IPS-20b (cell line): ENCODE measurements at regions not wholly inside any gene's neighbourhood (a gene's known extent, or its start where the extent isn't known, plus 50 kb on each side); places are given as distances from the start of the nearest gene placed in this dataset.

Experiments
- H3K27ac ChIP-seq: one replicate; pipeline ENCODE4 v1.5.1; 2013; ENCODE audit warnings: low read length
- H3K27me3 ChIP-seq: 2 replicates; pipeline ENCODE4 v1.6.1; 2013; ENCODE audit warnings: mild to moderate bottlenecking, low read length, inconsistent platforms; ENCODE audit not compliant: insufficient read depth
- H3K36me3 ChIP-seq: 2 replicates; pipeline ENCODE4 v1.6.1; 2013; ENCODE audit warnings: low read depth, mild to moderate bottlenecking, inconsistent platforms, low read length, moderate library complexity; ENCODE audit not compliant: insufficient read depth
- H3K4me1 ChIP-seq: 2 replicates; pipeline ENCODE4 v1.6.1; 2013; ENCODE audit warnings: mild to moderate bottlenecking, control low read depth, inconsistent platforms, low read length, moderate library complexity; ENCODE audit not compliant: insufficient read depth
- H3K4me3 ChIP-seq: 2 replicates; pipeline ENCODE4 v1.5.1; 2013; ENCODE audit warnings: mild to moderate bottlenecking, low read length, inconsistent platforms
- H3K9ac ChIP-seq: 2 replicates; pipeline ENCODE4 v1.6.1; 2013; ENCODE audit warnings: low read depth, mild to moderate bottlenecking, inconsistent platforms, low read length, moderate library complexity
- H3K9me3 ChIP-seq: 2 replicates; pipeline ENCODE4 v1.6.1; 2013; ENCODE audit warnings: mild to moderate bottlenecking, low read depth, low read length, inconsistent platforms; ENCODE audit not compliant: insufficient read depth

DNA sequence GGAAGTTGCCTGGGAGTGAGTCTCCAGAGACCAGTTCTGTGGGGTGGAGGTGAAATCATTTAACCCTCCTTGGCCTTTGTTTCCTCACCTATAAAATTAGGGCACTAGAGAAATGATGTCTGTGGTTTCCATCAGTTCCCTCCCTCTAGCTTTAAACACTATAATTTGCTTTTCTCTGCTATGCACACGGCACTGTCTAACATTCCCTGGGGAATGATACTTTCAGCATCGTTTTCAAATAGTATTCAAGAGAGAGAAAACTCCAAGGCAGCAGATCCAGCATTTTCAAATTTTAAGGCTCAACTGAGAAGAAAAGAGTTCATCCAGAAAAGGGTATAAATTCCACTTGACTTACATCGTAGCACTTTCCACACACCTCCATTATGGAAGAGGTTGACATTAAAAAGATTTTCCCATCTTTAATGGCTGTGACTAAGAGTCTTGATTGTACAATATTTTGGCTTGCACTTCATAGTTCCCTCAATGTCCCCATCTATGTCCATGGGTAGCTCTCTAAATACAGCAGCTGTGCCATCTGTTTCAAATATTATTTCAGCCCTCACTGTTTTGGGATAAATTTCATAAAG, 137.7 kb upstream of the ZPLD1 start:
- H3K4me3 ChIP-seq, result no peak overlapping the region
- no peak overlapping the region for H3K9ac ChIP-seq
- H3K36me3 ChIP-seq, result no peaks in the 10 kb centered on the region
- no peaks in the 10 kb centered on the region; the same call in 1 of the 2 replicates for H3K9me3 ChIP-seq
- H3K27me3 ChIP-seq, result no peaks in the 10 kb centered on the region
- no peaks in the 10 kb centered on the region; the same call in 1 of the 2 replicates for H3K4me1 ChIP-seq
- H3K27ac ChIP-seq, result no peak overlapping the region

DNA sequence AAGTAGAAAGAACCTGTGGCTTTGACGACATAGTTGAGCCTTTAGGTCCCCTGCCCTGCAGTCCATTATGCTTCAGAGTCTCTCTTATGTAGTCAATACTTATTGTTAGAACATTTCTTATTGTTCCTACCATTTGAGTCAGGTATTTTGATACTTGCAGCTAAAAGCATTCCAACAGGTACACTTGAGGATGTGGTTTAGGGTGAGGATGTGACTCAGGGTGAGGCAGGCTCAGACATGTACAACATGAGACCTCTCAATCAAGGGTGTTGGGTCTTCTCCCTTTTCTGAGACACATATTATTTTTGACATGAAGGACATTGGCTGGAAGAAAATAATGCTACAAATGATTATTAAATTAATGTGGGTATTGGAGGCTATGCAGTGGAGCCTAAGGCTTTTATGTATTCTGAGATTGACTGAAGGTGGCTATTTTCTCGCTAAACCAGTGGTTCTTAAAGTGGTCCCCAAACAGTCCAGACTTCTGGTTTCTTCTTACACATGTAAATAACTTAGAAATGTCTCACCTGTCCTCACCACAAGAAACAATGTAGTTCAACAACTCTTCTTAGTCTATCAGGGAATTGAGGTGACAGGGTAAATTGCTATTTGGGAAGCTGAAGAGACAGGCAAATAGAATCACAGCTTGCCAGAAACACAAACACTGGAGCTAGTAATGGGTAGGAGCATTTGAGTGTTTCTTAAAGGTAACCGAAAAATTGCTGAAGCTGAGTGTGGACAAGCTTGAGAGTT, 135.5 kb upstream of the ZPLD1 start:
- Histone ChIP-seq H3K4me3 (no peak overlapping the region), H3K9me3 (no peaks in the 10 kb centered on the region), H3K27me3 (no peaks in the 10 kb centered on the region), H3K9ac (no peak overlapping the region), H3K36me3 (no peaks in the 10 kb centered on the region), H3K4me1 (no peaks in the 10 kb centered on the region; the same call in 1 of the 2 replicates), H3K27ac (no peak overlapping the region)

DNA sequence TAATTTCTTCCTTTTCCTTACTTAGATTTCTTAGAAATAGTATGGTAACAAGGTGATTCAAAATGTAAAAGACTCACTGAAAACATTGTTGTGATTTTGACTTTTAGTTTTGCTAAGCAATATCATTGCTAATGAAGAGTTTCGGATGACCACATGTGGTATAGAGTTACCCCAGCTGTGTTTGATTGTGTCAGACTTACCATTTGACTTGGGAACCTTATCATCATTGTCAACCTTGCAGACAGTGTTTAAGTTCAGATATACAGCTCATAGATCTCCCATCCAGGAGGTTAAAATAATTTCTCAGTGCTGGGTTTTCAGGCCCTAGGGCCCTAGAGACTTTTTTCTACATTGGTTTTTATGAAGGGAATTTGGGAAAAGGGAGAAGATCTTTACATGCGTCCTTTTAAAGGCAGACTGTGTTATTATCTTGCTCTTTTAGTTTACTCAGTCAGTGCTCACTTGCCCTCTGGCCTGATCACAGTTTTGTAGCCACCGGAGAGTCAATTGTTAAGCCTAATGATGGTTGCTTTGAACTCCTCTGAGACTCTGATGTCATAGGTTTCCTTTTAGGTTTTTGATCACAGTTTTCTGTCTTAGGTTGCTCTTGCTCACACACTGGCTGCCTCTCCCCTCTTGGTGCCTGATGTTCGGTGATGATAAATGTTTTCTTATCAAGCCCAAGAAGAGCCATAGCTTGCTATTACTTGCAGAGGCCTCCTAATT, 133.5 kb upstream of the ZPLD1 start:
- Histone ChIP-seq H3K9ac (no peak overlapping the region), H3K36me3 (no peaks in the 10 kb centered on the region)

DNA sequence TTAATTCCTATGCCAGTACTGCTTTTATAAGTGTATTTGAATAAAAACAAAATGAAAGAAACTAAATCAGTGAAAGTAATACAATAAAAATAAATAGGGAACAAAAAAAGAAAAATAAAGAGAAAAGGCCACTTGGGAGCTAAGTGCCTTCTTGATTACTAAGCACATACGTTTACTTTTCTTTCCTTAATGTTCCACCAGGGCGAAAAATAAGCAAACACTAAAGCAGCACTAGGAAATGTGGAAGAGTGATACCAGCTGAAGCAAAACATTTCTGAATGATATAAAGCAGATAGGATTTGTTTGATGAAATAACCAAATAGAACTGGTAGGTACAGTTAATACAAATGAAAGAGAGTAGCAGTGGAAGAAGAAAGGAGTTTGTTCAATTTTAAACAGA, 132.8 kb upstream of the ZPLD1 start:
- H3K27me3 ChIP-seq, result no peaks in the 10 kb centered on the region
- H3K9me3 ChIP-seq, result no peaks in the 10 kb centered on the region
- H3K27ac ChIP-seq, result no peak overlapping the region
- H3K9ac ChIP-seq, result no peak overlapping the region
- no peaks in the 10 kb centered on the region for H3K4me1 ChIP-seq
- no peak overlapping the region for H3K4me3 ChIP-seq
- no peaks in the 10 kb centered on the region for H3K36me3 ChIP-seq

More for the DNA sequence above, 133.5 kb upstream of the ZPLD1 start:
- H3K4me1 ChIP-seq, result no peaks in the 10 kb centered on the region
- H3K4me3 ChIP-seq, result no peak overlapping the region
- no peaks in the 10 kb centered on the region for H3K9me3 ChIP-seq
- no peak overlapping the region for H3K27ac ChIP-seq
- H3K27me3 ChIP-seq, result no peaks in the 10 kb centered on the region

DNA sequence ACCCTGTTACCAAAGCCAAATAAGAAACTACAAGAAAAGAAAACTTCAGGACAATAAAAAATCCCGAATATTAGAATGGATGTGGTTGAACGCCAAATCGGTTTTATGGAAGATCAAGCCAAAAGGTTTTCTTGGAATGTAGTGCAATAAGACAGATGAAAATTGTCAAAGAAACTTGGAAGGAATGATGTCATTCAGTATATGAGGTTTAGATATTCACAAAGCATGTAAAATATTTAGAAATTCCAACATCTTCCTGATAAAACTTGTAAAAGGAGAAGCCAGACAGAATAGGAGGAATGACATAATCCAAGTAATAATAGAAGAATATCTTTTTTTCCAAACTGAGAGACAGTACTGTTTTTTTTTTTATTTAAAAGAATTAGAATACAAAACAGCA, 130.3 kb upstream of the ZPLD1 start:
- Histone ChIP-seq H3K36me3 (no peaks in the 10 kb centered on the region), H3K4me1 (no peaks in the 10 kb centered on the region), H3K27ac (no peak overlapping the region), H3K9ac (no peak overlapping the region), H3K4me3 (no peak overlapping the region), H3K9me3 (no peaks in the 10 kb centered on the region), H3K27me3 (no peaks in the 10 kb centered on the region)

DNA sequence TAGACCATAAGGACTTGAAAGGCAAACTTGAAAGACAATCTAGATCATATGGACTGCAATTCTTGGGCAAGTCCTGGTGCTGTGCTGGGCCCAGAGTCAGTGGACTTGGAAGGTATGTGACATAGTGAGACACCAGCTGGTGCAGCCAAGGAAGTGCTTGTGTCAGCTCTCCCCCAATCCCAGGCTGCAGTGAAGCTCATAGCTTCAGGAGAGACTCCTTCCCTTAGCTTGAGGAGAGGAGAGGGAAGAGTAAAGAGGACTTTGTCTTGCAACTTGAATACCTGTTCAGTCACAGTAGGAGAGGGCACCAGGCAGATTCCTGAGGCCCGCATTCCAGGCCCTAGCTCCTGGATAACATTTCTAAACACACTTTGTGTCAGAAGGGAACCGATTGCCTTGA, 127.4 kb upstream of the ZPLD1 start:
- Histone ChIP-seq H3K27ac (no peak overlapping the region), H3K9ac (no peak overlapping the region), H3K4me3 (no peak overlapping the region), H3K9me3 (no peaks in the 10 kb centered on the region), H3K4me1 (no peaks in the 10 kb centered on the region), H3K36me3 (no peaks in the 10 kb centered on the region), H3K27me3 (no peaks in the 10 kb centered on the region)

DNA sequence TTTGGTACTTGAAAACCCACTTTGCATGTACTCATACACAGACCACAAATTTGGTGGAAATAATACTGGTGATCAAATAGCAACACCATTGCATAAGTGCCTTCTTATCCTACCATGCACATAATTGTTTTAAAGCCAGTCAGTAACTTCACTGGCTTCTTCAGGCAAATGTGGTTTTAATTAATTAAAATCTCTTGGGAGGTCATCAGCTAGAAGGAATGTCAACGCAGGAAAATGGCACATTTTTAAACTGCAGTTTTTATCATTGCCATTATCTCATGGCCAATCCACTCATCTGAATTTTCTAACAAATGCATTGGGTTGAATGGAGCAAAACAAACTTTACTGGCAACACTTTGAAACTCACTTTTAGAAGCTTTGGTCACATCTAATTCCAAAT, 105.7 kb upstream of the ZPLD1 start:
- H3K4me3 ChIP-seq, result no peak overlapping the region
- no peak overlapping the region for H3K9ac ChIP-seq
- H3K27ac ChIP-seq, result no peak overlapping the region
- no peaks in the 10 kb centered on the region for H3K9me3 ChIP-seq
- H3K27me3 ChIP-seq, result no peaks in the 10 kb centered on the region
- no peaks in the 10 kb centered on the region for H3K36me3 ChIP-seq
- no peaks in the 10 kb centered on the region for H3K4me1 ChIP-seq

DNA sequence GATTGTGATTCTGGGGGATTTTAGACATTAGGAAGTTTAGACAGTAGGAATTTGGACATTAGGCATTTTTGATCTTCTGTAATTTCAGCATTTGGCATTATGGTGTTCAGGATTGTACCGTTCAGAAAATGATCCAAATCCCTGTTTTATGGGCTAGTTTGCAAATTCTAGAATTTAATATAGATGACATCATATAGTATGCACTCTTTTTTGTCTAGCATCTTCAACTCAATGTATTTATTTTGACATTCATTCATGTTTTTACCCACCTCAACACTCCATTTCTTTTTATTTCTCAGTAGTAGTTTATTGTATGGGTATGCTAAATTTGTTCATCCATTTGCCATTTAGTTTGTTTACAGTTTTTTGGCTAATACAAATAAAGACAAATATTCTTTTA, 105.3 kb upstream of the ZPLD1 start:
- H3K9ac ChIP-seq, result no peak overlapping the region
- no peak overlapping the region for H3K27ac ChIP-seq
- no peak overlapping the region for H3K4me3 ChIP-seq
- H3K9me3 ChIP-seq, result no peaks in the 10 kb centered on the region
- no peaks in the 10 kb centered on the region for H3K36me3 ChIP-seq
- no peaks in the 10 kb centered on the region for H3K4me1 ChIP-seq
- H3K27me3 ChIP-seq, result no peaks in the 10 kb centered on the region

DNA sequence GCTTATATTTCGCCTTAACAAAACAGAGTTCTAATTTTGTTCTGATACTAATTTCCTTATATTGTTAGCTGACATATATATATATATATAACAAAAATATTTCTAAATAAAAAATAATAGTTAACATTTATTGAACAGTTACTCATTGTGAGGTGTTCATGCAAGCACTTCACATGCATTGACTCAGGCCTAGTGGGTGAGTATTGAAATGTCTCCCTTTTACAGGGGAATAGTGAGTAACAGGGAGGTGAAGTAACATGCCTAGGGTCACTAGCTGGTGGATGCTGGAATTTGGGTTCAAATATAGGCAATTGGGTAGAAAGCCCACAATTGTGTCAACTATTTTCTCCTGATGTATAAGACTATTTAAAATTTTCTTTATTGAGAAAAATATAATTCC, 102.6 kb upstream of the ZPLD1 start:
- no peaks in the 10 kb centered on the region for H3K36me3 ChIP-seq
- no peak overlapping the region for H3K27ac ChIP-seq
- H3K9me3 ChIP-seq, result no peaks in the 10 kb centered on the region
- no peaks in the 10 kb centered on the region for H3K27me3 ChIP-seq
- no peak overlapping the region for H3K9ac ChIP-seq
- H3K4me3 ChIP-seq, result no peak overlapping the region
- no peaks in the 10 kb centered on the region for H3K4me1 ChIP-seq

DNA sequence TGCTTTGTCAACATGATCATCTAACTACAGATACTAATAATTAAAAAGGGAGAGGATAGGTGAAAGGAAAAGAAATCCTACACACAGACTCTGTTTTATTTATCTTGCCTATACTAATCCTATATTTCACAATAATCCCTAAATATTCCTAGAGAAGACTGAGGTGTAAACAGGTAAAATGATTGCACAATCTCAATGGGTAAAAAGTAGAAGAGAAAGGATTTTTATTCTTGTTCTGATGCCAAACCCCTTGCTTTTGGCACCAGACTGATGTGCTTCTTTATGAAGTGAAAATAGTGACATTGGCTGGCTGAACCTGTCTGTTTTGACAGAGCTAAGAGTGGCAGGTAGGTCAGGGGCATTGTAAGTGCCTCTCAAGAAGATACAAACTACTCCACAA, 101.9 kb upstream of the ZPLD1 start:
- Histone ChIP-seq H3K9ac (no peak overlapping the region), H3K4me1 (no peaks in the 10 kb centered on the region), H3K27ac (no peak overlapping the region), H3K4me3 (no peak overlapping the region), H3K36me3 (no peaks in the 10 kb centered on the region), H3K9me3 (no peaks in the 10 kb centered on the region), H3K27me3 (no peaks in the 10 kb centered on the region)

DNA sequence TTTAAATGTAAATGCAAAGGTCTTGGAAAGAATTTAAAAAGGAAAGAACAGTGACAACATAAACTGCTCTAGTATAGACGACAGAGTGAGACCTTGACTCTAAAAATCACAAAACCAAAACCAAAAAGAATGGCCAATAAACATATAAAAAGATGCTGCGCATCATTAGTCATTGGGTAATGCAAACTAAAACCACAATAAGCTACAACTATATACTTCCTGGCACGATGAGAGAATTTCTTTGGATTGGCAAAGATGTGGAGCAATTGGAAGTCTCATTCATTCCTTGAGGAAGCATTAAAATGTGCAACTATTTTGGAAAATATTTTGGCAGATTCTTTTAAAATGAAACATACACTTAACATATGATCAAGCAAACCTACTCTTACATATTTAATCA, 98.7 kb upstream of the ZPLD1 start:
- H3K4me1 ChIP-seq, result no peaks in the 10 kb centered on the region
- H3K27ac ChIP-seq, result no peak overlapping the region
- no peaks in the 10 kb centered on the region for H3K9me3 ChIP-seq
- H3K36me3 ChIP-seq, result no peaks in the 10 kb centered on the region
- no peak overlapping the region for H3K9ac ChIP-seq
- H3K27me3 ChIP-seq, result no peaks in the 10 kb centered on the region
- H3K4me3 ChIP-seq, result no peak overlapping the region

DNA sequence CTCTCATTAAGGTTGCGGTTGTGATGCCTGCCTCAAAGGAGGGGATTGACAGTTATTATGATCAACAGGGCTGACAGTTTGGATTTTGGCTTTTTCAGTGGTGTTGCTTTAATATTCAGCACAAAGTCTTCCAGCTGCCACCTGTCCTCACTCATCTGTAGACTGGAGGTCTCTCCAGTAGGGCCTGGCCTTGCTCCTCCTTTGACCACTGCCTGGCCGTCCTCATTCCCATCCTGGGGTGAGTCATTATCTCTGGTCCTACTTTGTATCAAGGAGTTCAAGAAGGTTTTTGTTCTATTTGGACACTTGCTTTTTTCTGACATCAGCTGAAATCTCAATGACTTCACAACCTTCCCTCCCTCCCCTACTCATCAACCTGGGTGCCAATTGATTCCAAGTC, 95.1 kb upstream of the ZPLD1 start:
- Histone ChIP-seq H3K4me3 (no peak overlapping the region), H3K36me3 (no peaks in the 10 kb centered on the region), H3K9me3 (no peaks in the 10 kb centered on the region), H3K9ac (no peak overlapping the region), H3K4me1 (no peaks in the 10 kb centered on the region), H3K27ac (no peak overlapping the region), H3K27me3 (no peaks in the 10 kb centered on the region)
